SK-N-SH (cell line): ENCODE measurements at regions not wholly inside any gene's neighbourhood (a gene's known extent, or its start where the extent isn't known, plus 50 kb on each side); places are given as distances from the start of the nearest gene placed in this dataset.

ENCODE experiments used
- ELF1 ChIP-seq: IDR thresholded peaks from 2 replicates; pipeline ENCODE4 v1.4.0; 2012
- EP300 ChIP-seq, 2 experiments: IDR thresholded peaks; 2 replicates each; pipeline versions ENCODE4 v1.4.0 to v1.6.1; 2012; ENCODE audit warnings: borderline replicate concordance in 1 of 2, low read depth in 1 of 2, low read length in 1 of 2
- JUND ChIP-seq: IDR thresholded peaks from 2 replicates; pipeline ENCODE4 v1.4.0; 2012
- POLR2AphosphoS5 ChIP-seq: IDR thresholded peaks from 2 replicates; pipeline ENCODE4 v1.6.1; 2012; ENCODE audit warnings: low read depth, low read length
- RCOR1 ChIP-seq: fragments of 150-350 bp; IDR thresholded peaks from 2 replicates; pipeline ENCODE4 v1.6.1; 2017; ENCODE audit warnings: antibody characterized with exemption, low read length
- TF ChIP-seq, protein P1 (sequence below): IDR thresholded peaks from 2 replicates; pipeline ENCODE4 v1.6.1; 2012; ENCODE audit warnings: mild to moderate bottlenecking, low read depth, low read length, moderate library complexity
- TF ChIP-seq, protein P2 (sequence below): fragments of 150-350 bp; IDR thresholded peaks from 2 replicates; pipeline ENCODE4 v1.6.1; 2017; ENCODE audit warnings: antibody characterized with exemption, low read length, low read depth, borderline replicate concordance
- TF ChIP-seq, protein P3 (sequence below): fragments of 200-600 bp; sonication (generic); IDR thresholded peaks from 2 replicates; pipeline ENCODE4 v1.6.1; 2017; ENCODE audit warnings: antibody characterized with exemption, mild to moderate bottlenecking, moderate library complexity
- TF ChIP-seq, protein P4 (sequence below): IDR thresholded peaks from 2 replicates; pipeline ENCODE4; 2012

DNA sequence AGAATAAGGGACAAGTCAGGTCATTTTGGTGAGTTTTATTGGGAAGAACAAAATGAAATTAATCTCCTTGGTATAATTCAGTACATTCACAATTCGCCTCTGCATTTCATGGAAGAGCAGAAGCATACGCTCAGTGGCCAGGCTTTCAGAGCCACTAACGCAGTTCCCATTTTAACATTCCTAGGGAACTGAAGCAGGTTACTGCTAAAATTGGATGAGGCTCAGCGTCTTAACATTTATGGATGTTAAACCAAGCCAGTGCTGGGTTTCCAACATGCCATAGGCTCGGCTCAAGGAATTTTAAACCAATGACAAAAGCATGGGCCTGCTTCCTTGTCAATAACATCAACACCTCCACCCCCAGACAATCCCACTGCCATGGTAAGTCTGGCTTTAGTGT lies 172.7 kb upstream of the PRICKLE2 start:
- TF ChIP-seq, protein P1, sequence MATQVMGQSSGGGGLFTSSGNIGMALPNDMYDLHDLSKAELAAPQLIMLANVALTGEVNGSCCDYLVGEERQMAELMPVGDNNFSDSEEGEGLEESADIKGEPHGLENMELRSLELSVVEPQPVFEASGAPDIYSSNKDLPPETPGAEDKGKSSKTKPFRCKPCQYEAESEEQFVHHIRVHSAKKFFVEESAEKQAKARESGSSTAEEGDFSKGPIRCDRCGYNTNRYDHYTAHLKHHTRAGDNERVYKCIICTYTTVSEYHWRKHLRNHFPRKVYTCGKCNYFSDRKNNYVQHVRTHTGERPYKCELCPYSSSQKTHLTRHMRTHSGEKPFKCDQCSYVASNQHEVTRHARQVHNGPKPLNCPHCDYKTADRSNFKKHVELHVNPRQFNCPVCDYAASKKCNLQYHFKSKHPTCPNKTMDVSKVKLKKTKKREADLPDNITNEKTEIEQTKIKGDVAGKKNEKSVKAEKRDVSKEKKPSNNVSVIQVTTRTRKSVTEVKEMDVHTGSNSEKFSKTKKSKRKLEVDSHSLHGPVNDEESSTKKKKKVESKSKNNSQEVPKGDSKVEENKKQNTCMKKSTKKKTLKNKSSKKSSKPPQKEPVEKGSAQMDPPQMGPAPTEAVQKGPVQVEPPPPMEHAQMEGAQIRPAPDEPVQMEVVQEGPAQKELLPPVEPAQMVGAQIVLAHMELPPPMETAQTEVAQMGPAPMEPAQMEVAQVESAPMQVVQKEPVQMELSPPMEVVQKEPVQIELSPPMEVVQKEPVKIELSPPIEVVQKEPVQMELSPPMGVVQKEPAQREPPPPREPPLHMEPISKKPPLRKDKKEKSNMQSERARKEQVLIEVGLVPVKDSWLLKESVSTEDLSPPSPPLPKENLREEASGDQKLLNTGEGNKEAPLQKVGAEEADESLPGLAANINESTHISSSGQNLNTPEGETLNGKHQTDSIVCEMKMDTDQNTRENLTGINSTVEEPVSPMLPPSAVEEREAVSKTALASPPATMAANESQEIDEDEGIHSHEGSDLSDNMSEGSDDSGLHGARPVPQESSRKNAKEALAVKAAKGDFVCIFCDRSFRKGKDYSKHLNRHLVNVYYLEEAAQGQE, result no peak
- TF ChIP-seq, protein P2, sequence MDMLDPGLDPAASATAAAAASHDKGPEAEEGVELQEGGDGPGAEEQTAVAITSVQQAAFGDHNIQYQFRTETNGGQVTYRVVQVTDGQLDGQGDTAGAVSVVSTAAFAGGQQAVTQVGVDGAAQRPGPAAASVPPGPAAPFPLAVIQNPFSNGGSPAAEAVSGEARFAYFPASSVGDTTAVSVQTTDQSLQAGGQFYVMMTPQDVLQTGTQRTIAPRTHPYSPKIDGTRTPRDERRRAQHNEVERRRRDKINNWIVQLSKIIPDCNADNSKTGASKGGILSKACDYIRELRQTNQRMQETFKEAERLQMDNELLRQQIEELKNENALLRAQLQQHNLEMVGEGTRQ, result no peak
- TF ChIP-seq EP300 (IDR thresholded peaks at IDR 0.05; ENCODE audit: borderline replicate concordance in 1 of 2, low read depth in 1 of 2, low read length in 1 of 2), result no peak
- TF ChIP-seq, protein P3, sequence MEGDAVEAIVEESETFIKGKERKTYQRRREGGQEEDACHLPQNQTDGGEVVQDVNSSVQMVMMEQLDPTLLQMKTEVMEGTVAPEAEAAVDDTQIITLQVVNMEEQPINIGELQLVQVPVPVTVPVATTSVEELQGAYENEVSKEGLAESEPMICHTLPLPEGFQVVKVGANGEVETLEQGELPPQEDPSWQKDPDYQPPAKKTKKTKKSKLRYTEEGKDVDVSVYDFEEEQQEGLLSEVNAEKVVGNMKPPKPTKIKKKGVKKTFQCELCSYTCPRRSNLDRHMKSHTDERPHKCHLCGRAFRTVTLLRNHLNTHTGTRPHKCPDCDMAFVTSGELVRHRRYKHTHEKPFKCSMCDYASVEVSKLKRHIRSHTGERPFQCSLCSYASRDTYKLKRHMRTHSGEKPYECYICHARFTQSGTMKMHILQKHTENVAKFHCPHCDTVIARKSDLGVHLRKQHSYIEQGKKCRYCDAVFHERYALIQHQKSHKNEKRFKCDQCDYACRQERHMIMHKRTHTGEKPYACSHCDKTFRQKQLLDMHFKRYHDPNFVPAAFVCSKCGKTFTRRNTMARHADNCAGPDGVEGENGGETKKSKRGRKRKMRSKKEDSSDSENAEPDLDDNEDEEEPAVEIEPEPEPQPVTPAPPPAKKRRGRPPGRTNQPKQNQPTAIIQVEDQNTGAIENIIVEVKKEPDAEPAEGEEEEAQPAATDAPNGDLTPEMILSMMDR, result no peak
- TF ChIP-seq ELF1, result no peak
- no peak for TF ChIP-seq RCOR1
- TF ChIP-seq, protein P4, sequence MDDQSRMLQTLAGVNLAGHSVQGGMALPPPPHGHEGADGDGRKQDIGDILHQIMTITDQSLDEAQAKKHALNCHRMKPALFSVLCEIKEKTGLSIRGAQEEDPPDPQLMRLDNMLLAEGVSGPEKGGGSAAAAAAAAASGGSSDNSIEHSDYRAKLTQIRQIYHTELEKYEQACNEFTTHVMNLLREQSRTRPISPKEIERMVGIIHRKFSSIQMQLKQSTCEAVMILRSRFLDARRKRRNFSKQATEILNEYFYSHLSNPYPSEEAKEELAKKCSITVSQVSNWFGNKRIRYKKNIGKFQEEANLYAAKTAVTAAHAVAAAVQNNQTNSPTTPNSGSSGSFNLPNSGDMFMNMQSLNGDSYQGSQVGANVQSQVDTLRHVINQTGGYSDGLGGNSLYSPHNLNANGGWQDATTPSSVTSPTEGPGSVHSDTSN, result no peak
- TF ChIP-seq POLR2AphosphoS5, result no peak
- no peak for TF ChIP-seq JUND
